ENCODE measurements at regions not wholly inside any gene's neighbourhood (a gene's known extent, or its start where the extent isn't known, plus 50 kb on each side); places are given as distances from the start of the nearest gene placed in this dataset.

DNA sequence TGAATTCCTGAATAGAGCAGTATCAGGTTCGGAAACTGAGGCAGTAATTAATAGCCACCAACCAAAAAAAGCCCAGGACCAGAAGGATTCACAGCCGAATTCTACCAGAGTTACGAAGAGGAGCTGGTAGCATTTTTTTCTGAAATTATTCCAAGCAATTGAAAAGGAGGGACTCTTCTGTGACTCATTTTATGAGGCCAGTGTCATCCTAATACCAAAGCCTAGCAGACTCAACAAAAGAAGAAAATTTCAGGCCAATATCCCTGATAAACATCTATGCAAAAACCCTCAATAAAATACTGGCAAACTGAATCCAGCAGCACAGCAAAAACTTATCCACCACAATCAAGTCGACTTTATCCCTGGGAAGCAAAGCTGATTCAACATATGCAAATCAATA, 202.3 kb upstream of the SLC16A7 start:
- intact Hi-C loops (cut with micrococcal nuclease) = no loop called here
- Histone ChIP-seq H3K27me3 (replicated peaks in 1 of 4; ENCODE audit: control extremely low read depth in 1 of 4, control insufficient read depth in 3 of 4, insufficient read depth in 4 of 4, low read length in 3 of 4) (no peaks in the 10 kb centered on the region), H3K9me3 (ENCODE audit: control extremely low read depth in 1 of 3, control insufficient read depth in 2 of 3, insufficient read depth in 1 of 3, low read length in 2 of 3) (peaks cover 0 to 5% (median 0%) of the 10 kb centered on the region in 3 donors), H3K4me1 (ENCODE audit: control insufficient read depth in 2 of 2, insufficient read depth in 2 of 2, low read length in 2 of 2) (no peaks in the 10 kb centered on the region), H3K4me2 (replicated peaks; ENCODE audit: low read depth, low read length, poor library complexity, severe bottlenecking) (no peak overlapping the region), H3K9ac (ENCODE audit: low read length) (no peak overlapping the region), H2AFZ (ENCODE audit: insufficient read depth, low read depth, low read length, poor library complexity, severe bottlenecking) (no peak overlapping the region), H3K79me2 (ENCODE audit: control insufficient read depth, insufficient read depth, low read length) (no peaks in the 10 kb centered on the region), H4K20me1 (ENCODE audit: control insufficient read depth, insufficient read depth, low read length, poor library complexity, severe bottlenecking) (no peaks in the 10 kb centered on the region), H3K27ac (ENCODE audit: low read length in 2 of 2) (no peak overlapping the region), H3K4me3 (ENCODE audit: control extremely low read depth in 1 of 5, extremely low read depth in 1 of 5, insufficient read depth in 1 of 5, low read depth in 2 of 5, low read length in 4 of 5) (no peak overlapping the region), H3K36me3 (replicated peaks in 1 of 2; ENCODE audit: control extremely low read depth in 1 of 2, control insufficient read depth in 1 of 2, extremely low read depth in 1 of 2, insufficient read depth in 2 of 2, low read length in 1 of 2) (no peaks in the 10 kb centered on the region)
- WGBS (ENCODE audit: insufficient coverage) = 94% methylated on average over 2 of the region's 4 CpGs
- DNase-seq (no peak), ATAC-seq (ENCODE audit: low read depth) (no peak)
- CTCF ChIA-PET = interaction anchor here (2.6 kb wide), 1 partner anchor 11 kb away, joined by 6 read pairs; no protein-coding TSS in a partner anchor
- no peaks in the 10 kb centered on the region for H3K4me1 Mint-ChIP-seq
- no peaks in the 10 kb centered on the region for H3K9me3 Mint-ChIP-seq (ENCODE audit: insufficient read depth)
- POLR2A ChIA-PET = no interaction called here
- H3K4me3 Mint-ChIP-seq = no peak overlapping the region
- TF ChIP-seq, protein P1, sequence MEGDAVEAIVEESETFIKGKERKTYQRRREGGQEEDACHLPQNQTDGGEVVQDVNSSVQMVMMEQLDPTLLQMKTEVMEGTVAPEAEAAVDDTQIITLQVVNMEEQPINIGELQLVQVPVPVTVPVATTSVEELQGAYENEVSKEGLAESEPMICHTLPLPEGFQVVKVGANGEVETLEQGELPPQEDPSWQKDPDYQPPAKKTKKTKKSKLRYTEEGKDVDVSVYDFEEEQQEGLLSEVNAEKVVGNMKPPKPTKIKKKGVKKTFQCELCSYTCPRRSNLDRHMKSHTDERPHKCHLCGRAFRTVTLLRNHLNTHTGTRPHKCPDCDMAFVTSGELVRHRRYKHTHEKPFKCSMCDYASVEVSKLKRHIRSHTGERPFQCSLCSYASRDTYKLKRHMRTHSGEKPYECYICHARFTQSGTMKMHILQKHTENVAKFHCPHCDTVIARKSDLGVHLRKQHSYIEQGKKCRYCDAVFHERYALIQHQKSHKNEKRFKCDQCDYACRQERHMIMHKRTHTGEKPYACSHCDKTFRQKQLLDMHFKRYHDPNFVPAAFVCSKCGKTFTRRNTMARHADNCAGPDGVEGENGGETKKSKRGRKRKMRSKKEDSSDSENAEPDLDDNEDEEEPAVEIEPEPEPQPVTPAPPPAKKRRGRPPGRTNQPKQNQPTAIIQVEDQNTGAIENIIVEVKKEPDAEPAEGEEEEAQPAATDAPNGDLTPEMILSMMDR (IDR thresholded peaks at IDR 0.05) = no peak
- TF ChIP-seq EZH2 (IDR thresholded peaks at IDR 0.05; ENCODE audit: borderline replicate concordance, insufficient read depth, low read depth, low read length, poor library complexity, severe bottlenecking) = no peak
- H3K27ac Mint-ChIP-seq = no peak overlapping the region
- peaks cover 4% of the 10 kb centered on the region for H3K27me3 Mint-ChIP-seq

DNA sequence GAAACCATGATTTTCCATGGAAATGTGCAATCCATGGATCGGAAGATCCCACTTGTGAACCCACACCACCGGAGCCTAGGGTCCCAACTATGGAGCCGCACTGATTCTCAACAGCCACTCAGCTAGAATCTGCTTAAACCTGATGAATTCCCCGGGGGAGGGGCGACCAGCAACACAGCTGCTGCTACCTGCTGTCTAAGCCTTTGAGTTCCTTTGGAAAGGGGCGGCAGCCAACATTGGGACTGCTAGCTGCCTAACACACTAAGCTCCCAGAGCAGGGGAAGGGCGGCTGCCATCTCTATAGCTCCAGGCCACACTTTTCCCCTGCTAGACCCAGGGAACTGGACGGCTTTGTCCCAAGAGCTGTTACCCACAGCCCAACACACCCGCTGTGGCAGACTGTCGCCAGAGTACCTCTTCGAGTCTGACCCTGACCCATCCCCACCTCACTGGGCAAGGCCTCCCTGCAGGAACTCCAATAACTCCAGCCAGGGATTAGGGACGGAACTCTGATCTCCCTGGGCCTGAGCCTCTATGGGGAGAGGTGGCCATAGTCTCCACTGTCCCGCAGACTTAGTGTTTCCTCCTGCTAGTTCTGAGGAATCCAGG, 205.8 kb upstream of the SLC16A7 start:
- WGBS (ENCODE audit: insufficient coverage) = 89% methylated on average over 13 of the region's 13 CpGs

More for the DNA sequence above, 205.8 kb upstream of the SLC16A7 start:
- intact Hi-C loops (cut with micrococcal nuclease) = no loop called here
- CTCF ChIA-PET = no interaction called here
- no peak for DNase-seq
- H3K4me1 ChIP-seq (ENCODE audit: control insufficient read depth in 2 of 2, insufficient read depth in 2 of 2, low read length in 2 of 2) = no peaks in the 10 kb centered on the region
- no peak for TF ChIP-seq EZH2 (IDR thresholded peaks at IDR 0.05; ENCODE audit: borderline replicate concordance, insufficient read depth, low read depth, low read length, poor library complexity, severe bottlenecking)
- TF ChIP-seq, protein P1 (IDR thresholded peaks at IDR 0.05) = no peak
- H4K20me1 ChIP-seq (ENCODE audit: control insufficient read depth, insufficient read depth, low read length, poor library complexity, severe bottlenecking) = no peaks in the 10 kb centered on the region
- H3K27me3 Mint-ChIP-seq = peaks cover 4% of the 10 kb centered on the region
- H3K4me1 Mint-ChIP-seq = no peaks in the 10 kb centered on the region
- H3K4me3 ChIP-seq (ENCODE audit: control extremely low read depth in 1 of 5, extremely low read depth in 1 of 5, insufficient read depth in 1 of 5, low read depth in 2 of 5, low read length in 4 of 5) = no peak overlapping the region
- H3K9me3 ChIP-seq (ENCODE audit: control extremely low read depth in 1 of 3, control insufficient read depth in 2 of 3, insufficient read depth in 1 of 3, low read length in 2 of 3) = peaks cover 0 to 5% (median 0%) of the 10 kb centered on the region in 3 donors
- H3K27ac ChIP-seq (ENCODE audit: low read length in 2 of 2) = no peak overlapping the region
- no peaks in the 10 kb centered on the region for H3K9me3 Mint-ChIP-seq (ENCODE audit: insufficient read depth)
- no peaks in the 10 kb centered on the region for H3K79me2 ChIP-seq (ENCODE audit: control insufficient read depth, insufficient read depth, low read length)
- no peak for ATAC-seq (ENCODE audit: low read depth)
- H3K27ac Mint-ChIP-seq = no peak overlapping the region
- H2AFZ ChIP-seq (ENCODE audit: insufficient read depth, low read depth, low read length, poor library complexity, severe bottlenecking) = no peak overlapping the region
- H3K36me3 ChIP-seq (replicated peaks in 1 of 2; ENCODE audit: control extremely low read depth in 1 of 2, control insufficient read depth in 1 of 2, extremely low read depth in 1 of 2, insufficient read depth in 2 of 2, low read length in 1 of 2) = no peaks in the 10 kb centered on the region
- no peaks in the 10 kb centered on the region for H3K27me3 ChIP-seq (replicated peaks in 1 of 4; ENCODE audit: control extremely low read depth in 1 of 4, control insufficient read depth in 3 of 4, insufficient read depth in 4 of 4, low read length in 3 of 4)
- H3K4me3 Mint-ChIP-seq = no peak overlapping the region
- H3K4me2 ChIP-seq (replicated peaks; ENCODE audit: low read depth, low read length, poor library complexity, severe bottlenecking) = no peak overlapping the region
- H3K9ac ChIP-seq (ENCODE audit: low read length) = no peak overlapping the region
- POLR2A ChIA-PET = no interaction called here

Data from B cell (primary cell).